Spleen (tissue), 11 donors: ENCODE measurements at regions not wholly inside any gene's neighbourhood (a gene's known extent, or its start where the extent isn't known, plus 50 kb on each side); places are given as distances from the start of the nearest gene placed in this dataset.

Experiments used
- DNase-seq: peaks from one replicate; pipeline ENCODE4 v3.0.0-alpha.2; 2020
- H3K27ac ChIP-seq, 8 donors: fragments of 200-600 bp; sonication (generic) in 7 of 8; 1 replicate in 4 of 8; 2 replicates in 4 of 8; pipeline versions ENCODE4 v1.5.0 to v1.8.0; 2016 to 2021; ENCODE audit warnings: inconsistent platforms in 4 of 8, mild to moderate bottlenecking in 4 of 8, moderate library complexity in 1 of 8
- H3K27me3 ChIP-seq, 7 donors: fragments of 200-600 bp; sonication (generic) in 6 of 7; replicated peaks in 1 of 7; 1 replicate in 4 of 7; 2 replicates in 3 of 7; pipeline versions ENCODE4 v1.5.0 to v1.8.0; 2016 to 2021; ENCODE audit warnings: inconsistent platforms in 3 of 7, mild to moderate bottlenecking in 1 of 7
- H3K36me3 ChIP-seq, 6 donors: fragments of 200-600 bp; sonication (generic) in 5 of 6; 1 replicate in 4 of 6; 2 replicates in 2 of 6; pipeline versions ENCODE4 v1.5.0 to v1.8.0; 2016 to 2021; ENCODE audit warnings: inconsistent platforms in 2 of 6
- H3K4me1 ChIP-seq, 6 donors: fragments of 200-600 bp; sonication (generic) in 5 of 6; 1 replicate in 3 of 6; 2 replicates in 3 of 6; pipeline versions ENCODE4 v1.5.0 to v1.8.0; 2016 to 2021; ENCODE audit warnings: inconsistent platforms in 3 of 6
- H3K4me3 ChIP-seq, 8 donors: fragments of 200-600 bp; sonication (generic) in 7 of 8; 1 replicate in 4 of 8; 2 replicates in 4 of 8; pipeline versions ENCODE4 v1.5.0 to v1.8.0; 2016 to 2021; ENCODE audit warnings: inconsistent platforms in 4 of 8, mild to moderate bottlenecking in 4 of 8, moderate library complexity in 2 of 8
- H3K9me3 ChIP-seq, 8 donors: fragments of 200-600 bp; sonication (generic) in 7 of 8; 1 replicate in 4 of 8; 2 replicates in 4 of 8; pipeline versions ENCODE4 v1.5.0 to v1.8.0; 2016 to 2021; ENCODE audit warnings: inconsistent platforms in 4 of 8
- POLR2A ChIP-seq, 3 donors: fragments of 450-650 bp; IDR thresholded peaks; one replicate each; pipeline ENCODE4 v1.5.1; 2017; ENCODE audit warnings: antibody characterized with exemption in 3 of 3, mild to moderate bottlenecking in 1 of 3
- POLR2AphosphoS5 ChIP-seq, 3 donors: sonication (generic); formaldehyde crosslinking; IDR thresholded peaks; one replicate each; pipeline ENCODE4 v1.5.1; 2017; ENCODE audit warnings: antibody characterized with exemption in 3 of 3
- WGBS, 5 donors: extraction: QIAGEN DNeasy Blood & Tissue Kit in 3 of 5; methylation state at CpG; one replicate each; pipeline versions ENCODE4 v1.1.5 to v1.1.7; 2013 to 2018; 5-methylcytosine and 5-hydroxymethylcytosine counted together
- intact Hi-C: fragments of 100-400 bp; cut with DNase I; formaldehyde crosslinking; loops from one replicate; pipeline ENCODE4 v1.15.0; 2023; ENCODE audit warnings: low total_unique reads
- TF ChIP-seq, protein P1 (sequence below), 11 experiments: fragments of 200-600 bp in 7 of 11; fragments of 450-650 bp in 4 of 11; sonication (generic) in 4 of 11; IDR thresholded peaks in 8 of 11; conservative IDR thresholded peaks in 3 of 11; 1 replicate in 7 of 11; 2 replicates in 4 of 11; pipeline versions ENCODE4 v1.4.0 to v1.8.0; 2016 to 2021; ENCODE audit warnings: antibody characterized with exemption in 11 of 11, inconsistent platforms in 4 of 11, mild to moderate bottlenecking in 1 of 11
- donor health status: healthy with polysubstance abuse.
- donor health status: DM: no; HTN: no; CAD: no; lungs with moderate emphysema.
- donor health status: DM: no; HTN: no; CAD: no.
- donor health status: Bipolar disorder and iron deficiency.
- donor health status: healthy.
- donor health status: DM: no; HTN: no; CAD: no.
- donor health status: DM: yes; HTN: yes; CAD: no.

DNA sequence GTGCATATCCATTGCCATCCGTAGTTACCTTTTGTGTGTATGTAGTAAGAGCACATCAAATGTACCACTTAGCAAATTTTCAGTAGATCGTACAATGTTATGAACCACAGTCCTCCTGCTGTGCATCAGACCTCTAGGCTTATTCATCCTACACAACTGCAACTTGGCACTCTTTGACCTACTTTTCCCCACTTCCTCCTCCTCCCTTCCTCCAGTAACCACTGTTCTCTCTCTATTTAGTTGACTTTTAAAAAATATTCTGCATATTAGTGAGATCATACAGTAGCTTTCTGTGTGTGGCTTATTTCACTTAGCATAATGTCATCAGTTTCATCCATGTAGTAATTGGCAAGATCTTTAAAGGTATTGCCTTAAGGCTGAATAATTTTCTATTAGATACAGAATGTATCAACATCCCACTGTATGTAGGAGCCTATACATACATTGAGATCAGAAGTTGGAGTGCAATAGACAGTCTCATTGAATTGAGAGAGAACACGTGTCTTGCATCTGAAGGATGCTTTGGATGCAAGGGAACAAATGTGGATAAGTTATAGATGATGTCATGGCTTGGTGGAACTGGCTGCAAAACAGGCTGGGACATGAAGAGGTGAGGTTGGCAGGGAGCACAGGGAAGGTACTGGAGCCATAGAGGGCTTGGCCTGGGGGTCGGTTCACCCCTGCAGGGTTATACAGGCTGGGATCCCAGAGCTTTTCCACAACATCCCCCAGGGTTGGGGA lies 83.0 kb upstream of the FAM180A start:
- WGBS, 5 donors, result 43 to 62% (median 50%) methylated on average over 4 of the region's 4 CpGs
- no peak for DNase-seq
- H3K36me3 ChIP-seq, result no peaks in the 10 kb centered on the region
- peaks cover 0 to 5% (median 0%) of the 10 kb centered on the region in 6 donors for H3K4me1 ChIP-seq
- H3K27me3 ChIP-seq, result peaks cover 0 to 8% (median 0%) of the 10 kb centered on the region in 7 donors
- TF ChIP-seq POLR2AphosphoS5 (IDR thresholded peaks at IDR 0.05) (no peak), POLR2A (IDR thresholded peaks at IDR 0.05) (no peak)
- TF ChIP-seq, protein P1, sequence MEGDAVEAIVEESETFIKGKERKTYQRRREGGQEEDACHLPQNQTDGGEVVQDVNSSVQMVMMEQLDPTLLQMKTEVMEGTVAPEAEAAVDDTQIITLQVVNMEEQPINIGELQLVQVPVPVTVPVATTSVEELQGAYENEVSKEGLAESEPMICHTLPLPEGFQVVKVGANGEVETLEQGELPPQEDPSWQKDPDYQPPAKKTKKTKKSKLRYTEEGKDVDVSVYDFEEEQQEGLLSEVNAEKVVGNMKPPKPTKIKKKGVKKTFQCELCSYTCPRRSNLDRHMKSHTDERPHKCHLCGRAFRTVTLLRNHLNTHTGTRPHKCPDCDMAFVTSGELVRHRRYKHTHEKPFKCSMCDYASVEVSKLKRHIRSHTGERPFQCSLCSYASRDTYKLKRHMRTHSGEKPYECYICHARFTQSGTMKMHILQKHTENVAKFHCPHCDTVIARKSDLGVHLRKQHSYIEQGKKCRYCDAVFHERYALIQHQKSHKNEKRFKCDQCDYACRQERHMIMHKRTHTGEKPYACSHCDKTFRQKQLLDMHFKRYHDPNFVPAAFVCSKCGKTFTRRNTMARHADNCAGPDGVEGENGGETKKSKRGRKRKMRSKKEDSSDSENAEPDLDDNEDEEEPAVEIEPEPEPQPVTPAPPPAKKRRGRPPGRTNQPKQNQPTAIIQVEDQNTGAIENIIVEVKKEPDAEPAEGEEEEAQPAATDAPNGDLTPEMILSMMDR (IDR thresholded peaks at IDR 0.05 in 8 of 11, conservative IDR thresholded peaks at IDR 0.05 in 3 of 11), result no peak
- H3K27ac ChIP-seq, result peak overlapping the region in 1 of 8 donors; percentile 28
- intact Hi-C loops, result no loop called here
- no peak overlapping the region for H3K4me3 ChIP-seq
- no peaks in the 10 kb centered on the region for H3K9me3 ChIP-seq

DNA sequence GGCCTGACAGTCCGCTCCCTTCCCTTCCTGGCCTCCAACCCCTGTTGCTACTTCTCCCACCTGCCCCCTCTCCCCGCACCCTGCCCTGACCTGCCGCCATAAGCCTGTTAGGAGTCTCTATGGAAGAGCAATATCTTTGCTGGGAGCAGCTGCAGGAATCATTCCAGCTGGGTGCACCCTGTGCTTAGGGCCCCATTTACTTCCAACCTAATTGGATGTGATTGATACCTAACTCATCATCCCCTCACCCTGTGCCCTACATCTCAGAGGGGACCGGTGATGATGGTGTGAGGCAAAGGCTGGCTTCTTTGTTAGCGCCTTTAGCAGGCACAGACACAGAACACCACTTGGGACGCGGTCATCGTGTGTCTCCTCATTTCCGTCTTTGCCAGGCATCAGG lies 80.0 kb upstream of the FAM180A start:
- H3K9me3 ChIP-seq, result no peaks in the 10 kb centered on the region

DNA sequence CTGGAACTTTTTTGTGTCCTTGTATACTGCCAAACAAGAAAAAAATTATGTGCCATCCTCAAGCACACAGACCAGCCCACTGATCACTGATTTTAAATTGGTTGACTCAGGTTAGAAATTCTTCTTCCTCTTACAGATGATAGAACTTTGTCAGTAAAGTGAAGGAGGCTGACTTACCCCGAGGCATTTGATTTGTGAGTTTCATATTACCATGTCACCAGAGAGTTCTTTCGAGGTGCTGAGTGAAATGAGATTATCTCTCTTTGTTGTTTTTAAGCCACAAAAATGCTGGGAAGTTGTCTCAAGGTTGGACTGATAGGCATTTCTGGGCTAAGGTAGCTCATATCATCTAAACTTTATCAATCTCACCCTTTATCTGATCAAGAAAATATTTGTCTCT lies 78.8 kb upstream of the FAM180A start:
- DNase-seq, result no peak
- H3K9me3 ChIP-seq, result no peaks in the 10 kb centered on the region
- no peak overlapping the region for H3K27ac ChIP-seq
- WGBS, 5 donors, result 75 to 95% (median 81%) methylated on average over 2 of the region's 2 CpGs
- peaks cover 0 to 8% (median 0%) of the 10 kb centered on the region in 7 donors for H3K27me3 ChIP-seq
- H3K36me3 ChIP-seq, result no peaks in the 10 kb centered on the region
- no peaks in the 10 kb centered on the region for H3K4me1 ChIP-seq
- TF ChIP-seq POLR2A (IDR thresholded peaks at IDR 0.05) (no peak), POLR2AphosphoS5 (IDR thresholded peaks at IDR 0.05) (no peak)
- TF ChIP-seq, protein P1 (IDR thresholded peaks at IDR 0.05 in 8 of 11, conservative IDR thresholded peaks at IDR 0.05 in 3 of 11), result no peak
- intact Hi-C loops, result no loop called here
- H3K4me3 ChIP-seq, result no peak overlapping the region

More for the DNA sequence above, 80.0 kb upstream of the FAM180A start:
- WGBS, 5 donors, result 88 to 96% (median 91%) methylated on average over 9 of the region's 9 CpGs
- no peak overlapping the region for H3K4me3 ChIP-seq
- TF ChIP-seq POLR2A (IDR thresholded peaks at IDR 0.05) (no peak), POLR2AphosphoS5 (IDR thresholded peaks at IDR 0.05) (no peak)
- TF ChIP-seq, protein P1 (IDR thresholded peaks at IDR 0.05 in 8 of 11, conservative IDR thresholded peaks at IDR 0.05 in 3 of 11), result no peak
- H3K27me3 ChIP-seq, result peaks cover 0 to 8% (median 0%) of the 10 kb centered on the region in 7 donors
- no peak for DNase-seq
- intact Hi-C loops, result no loop called here
- H3K4me1 ChIP-seq, result no peaks in the 10 kb centered on the region
- no peak overlapping the region for H3K27ac ChIP-seq
- no peaks in the 10 kb centered on the region for H3K36me3 ChIP-seq

DNA sequence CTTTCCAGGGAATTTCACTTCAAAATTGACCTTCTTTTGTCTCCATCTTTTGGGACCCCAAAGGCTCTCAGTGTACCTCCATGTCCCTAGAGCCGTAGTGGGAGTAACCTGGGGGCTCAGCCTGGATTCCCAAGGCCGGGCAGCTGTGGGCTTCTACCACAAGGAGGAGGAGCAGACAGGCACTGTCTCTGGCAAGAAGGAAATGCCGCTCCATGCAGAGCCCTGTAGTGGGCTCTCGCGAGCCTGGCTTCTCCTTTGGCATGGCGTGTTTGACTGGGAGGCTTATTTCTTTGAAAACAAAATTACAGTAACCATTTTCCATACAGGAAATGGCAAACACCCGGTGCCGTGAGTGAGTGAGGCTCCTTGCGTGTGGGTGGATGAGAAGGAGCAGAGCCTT lies 76.8 kb upstream of the FAM180A start:
- DNase-seq, result no peak
- 79 to 84% (median 80%) methylated on average over 9 of the region's 9 CpGs for WGBS, 5 donors
- Histone ChIP-seq H3K9me3 (no peaks in the 10 kb centered on the region), H3K27ac (no peak overlapping the region), H3K36me3 (no peaks in the 10 kb centered on the region), H3K27me3 (peaks cover 0 to 8% (median 0%) of the 10 kb centered on the region in 7 donors), H3K4me1 (no peaks in the 10 kb centered on the region), H3K4me3 (no peak overlapping the region)
- no peak for TF ChIP-seq POLR2A (IDR thresholded peaks at IDR 0.05)
- TF ChIP-seq, protein P1 (IDR thresholded peaks at IDR 0.05 in 8 of 11, conservative IDR thresholded peaks at IDR 0.05 in 3 of 11), result no peak
- no peak for TF ChIP-seq POLR2AphosphoS5 (IDR thresholded peaks at IDR 0.05)
- intact Hi-C loops, result no loop called here
